SK-N-SH (cell line): ENCODE measurements at regions not wholly inside any gene's neighbourhood (a gene's known extent, or its start where the extent isn't known, plus 50 kb on each side); places are given as distances from the start of the nearest gene placed in this dataset.

ENCODE experiments used
- CTCF ChIA-PET: fragments of 300-600, 350-600 bp; formaldehyde crosslinking; extraction: SDS; loops from one replicate; lab custom pipeline; 2021; lab: Yijun Ruan, JAX
- POLR2A ChIA-PET: fragments of 350-600 bp; sonication (Branson Sonifier 250); formaldehyde crosslinking; extraction: SDS; loops from one replicate; lab custom pipeline; 2020; ENCODE audit warnings: antibody characterized with exemption, inconsistent platforms; lab: Yijun Ruan, JAX
- DNase-seq: peaks from one replicate; pipeline ENCODE4 v3.0.0; 2012
- H2AFZ ChIP-seq: fragments of 200-600 bp; sonication (generic); 2 replicates; pipeline ENCODE4 v1.8.1; 2016; ENCODE audit warnings: antibody characterized with exemption, mild to moderate bottlenecking, low read depth
- H3F3A ChIP-seq: fragments of 200-600 bp; sonication (generic); replicated peaks from 2 replicates; pipeline ENCODE3; 2016; ENCODE audit warnings: antibody characterized with exemption, mild to moderate bottlenecking; ENCODE audit not compliant: insufficient read depth
- H3K27ac ChIP-seq, 2 experiments: fragments of 200-500 bp in 1 of 2; fragments of 200-600 bp in 1 of 2; sonication (Bioruptor generic) in 1 of 2; sonication (generic), shearing (Covaris generic) in 1 of 2; 2 replicates each; pipeline versions ENCODE4 v1.5.1 to v1.6.1; 2014 to 2016; ENCODE audit warnings: low read depth in 2 of 2, inconsistent platforms in 1 of 2, low read length in 1 of 2, mild to moderate bottlenecking in 1 of 2, mixed read lengths in 1 of 2
- H3K27me3 ChIP-seq: fragments of 200-600 bp; sonication (generic), shearing (Covaris generic); 2 replicates; pipeline ENCODE4 v1.6.1; 2016; ENCODE audit warnings: mixed run types; ENCODE audit not compliant: insufficient read depth
- H3K36me3 ChIP-seq, 2 experiments: fragments of 200-500 bp in 1 of 2; fragments of 200-600 bp in 1 of 2; sonication (Bioruptor generic) in 1 of 2; sonication (generic) in 1 of 2; replicated peaks in 1 of 2; 2 replicates each; pipeline versions ENCODE3 to v1.5.1; 2014 to 2016; ENCODE audit warnings: low read length in 1 of 2, mild to moderate bottlenecking in 1 of 2; ENCODE audit not compliant: insufficient read depth in 2 of 2, control insufficient read depth in 1 of 2
- H3K4me1 ChIP-seq, 2 experiments: fragments of 200-500 bp in 1 of 2; fragments of 200-600 bp in 1 of 2; sonication (Bioruptor generic) in 1 of 2; sonication (generic), shearing (Covaris generic) in 1 of 2; 2 replicates each; pipeline versions ENCODE4 v1.5.1 to v1.6.1; 2014 to 2016; ENCODE audit warnings: low read depth in 1 of 2, low read length in 1 of 2, mixed run types in 1 of 2; ENCODE audit not compliant: insufficient read depth in 2 of 2, control insufficient read depth in 1 of 2
- H3K4me2 ChIP-seq: fragments of 200-600 bp; sonication (generic), shearing (Covaris generic); 2 replicates; pipeline ENCODE4 v1.6.1; 2017; ENCODE audit warnings: mixed run types
- H3K4me3 ChIP-seq, 2 experiments: fragments of 200-500 bp in 1 of 2; fragments of 200-600 bp in 1 of 2; sonication (Bioruptor generic) in 1 of 2; sonication (generic), shearing (Covaris generic) in 1 of 2; 2 replicates each; pipeline versions ENCODE4 v1.5.1 to v1.8.1; 2014 to 2016; ENCODE audit warnings: low read depth in 2 of 2, inconsistent platforms in 1 of 2, low read length in 1 of 2, mild to moderate bottlenecking in 1 of 2, mixed read lengths in 1 of 2, moderate library complexity in 1 of 2
- H3K79me2 ChIP-seq: fragments of 200-600 bp; sonication (generic); 2 replicates; pipeline ENCODE4 v1.8.1; 2017; ENCODE audit warnings: mild to moderate bottlenecking; ENCODE audit not compliant: insufficient read depth
- H3K9ac ChIP-seq: fragments of 200-600 bp; sonication (generic); 2 replicates; pipeline ENCODE4 v1.6.1; 2017; ENCODE audit warnings: mixed run types
- H3K9me2 ChIP-seq: fragments of 200-600 bp; sonication (generic); 2 replicates; pipeline ENCODE4 v1.6.1; 2017; ENCODE audit warnings: mixed run types
- H3K9me3 ChIP-seq: fragments of 200-600 bp; sonication (generic); 2 replicates; pipeline ENCODE4 v1.6.1; 2017; ENCODE audit warnings: mixed run types, mild to moderate bottlenecking, moderate library complexity
- H4K20me1 ChIP-seq: fragments of 200-600 bp; sonication (generic); 2 replicates; pipeline ENCODE4 v1.6.1; 2017; ENCODE audit warnings: mild to moderate bottlenecking, mixed run types; ENCODE audit not compliant: insufficient read depth
- CTCF ChIP-seq: fragments of 200-600 bp; sonication (generic); IDR thresholded peaks from 2 replicates; pipeline ENCODE4 v1.6.1; 2017; ENCODE audit warnings: antibody characterized with exemption, mild to moderate bottlenecking, moderate library complexity
- EZH2phosphoT487 ChIP-seq: fragments of 200-600 bp; sonication (generic); IDR thresholded peaks from 2 replicates; pipeline ENCODE4 v1.6.1; 2017; ENCODE audit warnings: low read depth, mixed run types, mild to moderate bottlenecking, antibody characterized with exemption, moderate library complexity, borderline replicate concordance
- FOSL2 ChIP-seq: IDR thresholded peaks from 2 replicates; pipeline ENCODE4 v1.4.0; 2012; ENCODE audit warnings: low read depth, mild to moderate bottlenecking, moderate library complexity, borderline replicate concordance
- FOXJ3 ChIP-seq: sonication (generic); formaldehyde crosslinking; IDR thresholded peaks from 2 replicates; pipeline ENCODE4 v1.5.1; 2020; ENCODE audit warnings: mild to moderate bottlenecking, missing genetic modification reagents
- FOXM1 ChIP-seq: IDR thresholded peaks from 2 replicates; pipeline ENCODE4 v1.4.0; 2012; ENCODE audit warnings: low read depth, mild to moderate bottlenecking
- GABPA ChIP-seq: IDR thresholded peaks from 2 replicates; pipeline ENCODE4 v1.4.0; 2012; ENCODE audit warnings: low read depth, mild to moderate bottlenecking
- GATA2 ChIP-seq: sonication (generic); formaldehyde crosslinking; IDR thresholded peaks from 2 replicates; pipeline ENCODE4 v1.5.0; 2020; ENCODE audit warnings: mild to moderate bottlenecking, missing genetic modification reagents
- JUND ChIP-seq: IDR thresholded peaks from 2 replicates; pipeline ENCODE4 v1.4.0; 2012
- MEF2A ChIP-seq: IDR thresholded peaks from 2 replicates; pipeline ENCODE4 v1.4.0; 2012; ENCODE audit warnings: low read depth, borderline replicate concordance
- PBX3 ChIP-seq: IDR thresholded peaks from 2 replicates; pipeline ENCODE4; 2012
- RCOR1 ChIP-seq: fragments of 150-350 bp; IDR thresholded peaks from 2 replicates; pipeline ENCODE4 v1.6.1; 2017; ENCODE audit warnings: antibody characterized with exemption, low read length
- RFX5 ChIP-seq: IDR thresholded peaks from 2 replicates; pipeline ENCODE4 v1.6.1; 2012; ENCODE audit warnings: mild to moderate bottlenecking, improper control_type of control experiment, low read length
- RXRA ChIP-seq: IDR thresholded peaks from 2 replicates; pipeline ENCODE4 v1.4.0; 2012; ENCODE audit warnings: low read depth, mild to moderate bottlenecking, borderline replicate concordance
- SIN3A ChIP-seq: IDR thresholded peaks from 2 replicates; pipeline ENCODE4 v1.6.1; 2012; ENCODE audit warnings: low read depth, mild to moderate bottlenecking, low read length, moderate library complexity, borderline replicate concordance
- SMC3 ChIP-seq: IDR thresholded peaks from 2 replicates; pipeline ENCODE4 v1.6.1; 2012; ENCODE audit warnings: low read depth, low read length, improper control_type of control experiment
- TAF1 ChIP-seq: IDR thresholded peaks from 2 replicates; pipeline ENCODE4 v1.6.1; 2012; ENCODE audit warnings: low read depth, mild to moderate bottlenecking, low read length, moderate library complexity, borderline replicate concordance
- TCF12 ChIP-seq: IDR thresholded peaks from 2 replicates; pipeline ENCODE4 v1.4.0; 2012
- USF1 ChIP-seq: IDR thresholded peaks from 2 replicates; pipeline ENCODE4 v1.4.0; 2012; ENCODE audit warnings: low read depth, borderline replicate concordance
- USF2 ChIP-seq: fragments of 150-350 bp; IDR thresholded peaks from 2 replicates; pipeline ENCODE4 v1.6.1; 2017; ENCODE audit warnings: antibody characterized with exemption, low read length, low read depth, borderline replicate concordance
- WGBS: methylation state at CpG from one replicate; pipeline ENCODE4 v1.1.6; 2017; ENCODE audit warnings: low lambda C conversion rate; 5-methylcytosine and 5-hydroxymethylcytosine counted together

- TF ChIP-seq SMC3 (no peak), FOSL2 (no peak), SIN3A (no peak), RXRA (no peak)
Measured at GRCh38 chr9:107407675-107408074, 81.9 kb downstream of the KLF4 start (continued).

GRCh38 chr9:107405511-107405910 lies 84.1 kb downstream of the KLF4 start:
- H3F3A ChIP-seq: no peaks in the 10 kb centered on the region
- H4K20me1 ChIP-seq: no peaks in the 10 kb centered on the region
- H3K4me1 ChIP-seq: no peaks in the 10 kb centered on the region; a peak in 1 of 4 replicates
- no peaks in the 10 kb centered on the region for H3K9me3 ChIP-seq
- no peak overlapping the region for H3K4me3 ChIP-seq
- 80% methylated on average over 6 of the region's 6 CpGs for WGBS
- H3K27ac ChIP-seq: no peak overlapping the region
- CTCF ChIA-PET: interaction anchor here (1.2 kb wide), 1 partner anchor 64 kb away, joined by 3 read pairs; no protein-coding TSS in a partner anchor
- POLR2A ChIA-PET: no interaction called here
- no peak for DNase-seq
- H3K9ac ChIP-seq: no peak overlapping the region
- no peaks in the 10 kb centered on the region for H3K36me3 ChIP-seq
- no peaks in the 10 kb centered on the region for H3K9me2 ChIP-seq
- H3K79me2 ChIP-seq: no peaks in the 10 kb centered on the region
- H2AFZ ChIP-seq: no peak overlapping the region
- no peak for TF ChIP-seq EZH2phosphoT487
- no peak overlapping the region for H3K4me2 ChIP-seq
- no peaks in the 10 kb centered on the region; the same call in 1 of the 2 replicates for H3K27me3 ChIP-seq

GRCh38 chr9:107404736-107405135 lies 84.8 kb downstream of the KLF4 start:
- no peak for TF ChIP-seq JUND
- TF ChIP-seq TAF1: no peak
- no peak for TF ChIP-seq FOSL2
- no peak for TF ChIP-seq MEF2A
- no peak for TF ChIP-seq FOXM1
- no peak for TF ChIP-seq USF2
- no peak for TF ChIP-seq RCOR1
- no peak for TF ChIP-seq RXRA
- TF ChIP-seq RFX5: no peak
- no peak for TF ChIP-seq GABPA
- no peak for TF ChIP-seq CTCF
- TF ChIP-seq PBX3: no peak
- no peak for TF ChIP-seq EZH2phosphoT487
- TF ChIP-seq TCF12: no peak
- no peak for TF ChIP-seq FOXJ3 (CRISPR knock-in tag)
- TF ChIP-seq USF1: no peak
- no peak for TF ChIP-seq GATA2
- Histone ChIP-seq H3K27me3 (no peaks in the 10 kb centered on the region; the same call in 1 of the 2 replicates), H3K79me2 (no peaks in the 10 kb centered on the region), H3K9me2 (no peaks in the 10 kb centered on the region), H3K4me2 (no peak overlapping the region), H3K4me1 (no peaks in the 10 kb centered on the region; a peak in 1 of 4 replicates), H3K9ac (no peak overlapping the region), H4K20me1 (no peaks in the 10 kb centered on the region), H3K9me3 (no peaks in the 10 kb centered on the region), H3K4me3 (no peak overlapping the region), H2AFZ (no peak overlapping the region), H3K36me3 (no peaks in the 10 kb centered on the region), H3F3A (no peaks in the 10 kb centered on the region), H3K27ac (no peak overlapping the region)
- no peak for DNase-seq
- POLR2A ChIA-PET: no interaction called here
- WGBS: 52% methylated on average over 8 of the region's 8 CpGs
- CTCF ChIA-PET: interaction anchor here (1.2 to 2.3 kb wide), 2 partner anchors 21 to 63 kb away, joined by 3 to 12 read pairs; no protein-coding TSS in a partner anchor
